ENCODE measurements at regions not wholly inside any gene's neighbourhood (a gene's known extent, or its start where the extent isn't known, plus 50 kb on each side); places are given as distances from the start of the nearest gene placed in this dataset.

DNA sequence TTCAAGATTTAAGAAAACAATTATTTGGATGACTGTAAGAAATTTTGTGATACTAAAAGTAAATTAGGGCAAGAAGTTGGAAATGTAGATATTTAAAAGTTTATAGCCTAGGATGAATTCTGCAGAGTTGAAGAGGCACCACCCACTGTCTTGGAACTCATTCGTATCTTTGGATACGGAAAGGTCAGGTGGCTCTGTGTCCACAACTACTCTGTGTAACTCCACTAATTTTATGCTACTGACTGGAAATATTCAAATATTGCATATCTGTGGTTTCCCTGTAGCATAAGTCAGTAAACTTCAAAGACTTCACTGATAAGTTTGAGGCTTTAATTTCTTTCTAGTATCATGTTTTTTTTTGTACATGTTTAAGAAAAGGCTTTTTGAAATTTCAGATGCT is 156.9 kb upstream of the RPRM start:
- Histone ChIP-seq H3K27ac (ENCODE audit: low read depth, low read length) (no peak overlapping the region), H4K20me1 (replicated peaks in 1 of 2; ENCODE audit: control insufficient read depth in 1 of 2, insufficient read depth in 2 of 2, low read length in 2 of 2) (no peaks in the 10 kb centered on the region), H4K5ac (ENCODE audit: insufficient read length, low read depth, low read length) (no peak overlapping the region), H4K8ac (ENCODE audit: extremely low read depth, insufficient read depth, low read length) (no peak overlapping the region), H3K27me3 (replicated peaks in 1 of 4; ENCODE audit: control insufficient read depth in 3 of 4, extremely low read depth in 1 of 4, insufficient read depth in 3 of 4, low read length in 3 of 4) (no peaks in the 10 kb centered on the region), H2BK5ac (ENCODE audit: low read depth, low read length) (no peak overlapping the region), H3K4ac (replicated peaks; ENCODE audit: insufficient read length, low read depth, low read length) (no peak overlapping the region), H3K36me3 (ENCODE audit: control insufficient read depth in 2 of 4, insufficient read depth in 4 of 4, low read length in 3 of 4) (no peaks in the 10 kb centered on the region), H2BK12ac (ENCODE audit: low read depth, low read length) (no peak overlapping the region), H2BK15ac (ENCODE audit: low read length) (no peak overlapping the region), H2AFZ (ENCODE audit: low read length) (no peak overlapping the region), H3K9ac (replicated peaks in 1 of 4; ENCODE audit: extremely low read depth in 1 of 4, low read depth in 3 of 4, low read length in 3 of 4) (no peak overlapping the region), H3K56ac (replicated peaks; ENCODE audit: insufficient read length, low read depth, low read length) (no peak overlapping the region), H3K14ac (ENCODE audit: insufficient read length) (no peak overlapping the region), H2BK120ac (replicated peaks; ENCODE audit: low read depth, low read length) (no peak overlapping the region), H4K91ac (replicated peaks; ENCODE audit: insufficient read length, low read length) (no peak overlapping the region), H3K9me3 (ENCODE audit: insufficient read depth in 2 of 2, low read depth in 1 of 2, low read length in 1 of 2) (no peaks in the 10 kb centered on the region), H3K23ac (ENCODE audit: insufficient read length) (no peak overlapping the region), H2AK5ac (ENCODE audit: low read depth, low read length) (no peak overlapping the region), H3K79me2 (ENCODE audit: control insufficient read depth in 1 of 2, insufficient read depth in 2 of 2, low read length in 2 of 2) (no peaks in the 10 kb centered on the region), H3K4me3 (ENCODE audit: extremely low read depth in 1 of 4, insufficient read depth in 2 of 4, low read depth in 3 of 4, low read length in 4 of 4) (no peak overlapping the region), H3K4me2 (ENCODE audit: insufficient read depth in 1 of 2, low read depth in 2 of 2, low read length in 2 of 2) (no peak overlapping the region), H3K18ac (ENCODE audit: extremely low read depth, low read length) (no peak overlapping the region), H3K4me1 (replicated peaks in 1 of 4; ENCODE audit: control insufficient read depth in 3 of 4, insufficient read depth in 4 of 4, low read length in 3 of 4) (no peaks in the 10 kb centered on the region), H3K79me1 (ENCODE audit: low read depth, low read length) (no peaks in the 10 kb centered on the region), H2BK20ac (ENCODE audit: low read length) (no peak overlapping the region), H3K23me2 (ENCODE audit: low read depth, low read length) (no peaks in the 10 kb centered on the region; the same call in 1 of the 2 replicates)
- WGBS, 2 experiments (ENCODE audit: extremely low coverage in 1 of 2, insufficient coverage in 1 of 2, insufficient read length in 1 of 2, insufficient replicate concordance in 2 of 2, low coverage in 1 of 2, low lambda C conversion rate in 2 of 2, missing lambda C conversion rate in 1 of 2) = 96% methylated on average over 2 of the region's 2 CpGs; no CpG with 5 or more reads in 1 of the 2 experiments
- DNase-seq (ENCODE audit: low read depth in 1 of 2, low spot score in 2 of 2) (no peak), FAIRE-seq (no peak)
- ChIA-PET POLR2A (ENCODE audit: partially characterized antibody) (no interaction called here), CTCF (ENCODE audit: partially characterized antibody) (no interaction called here)
- no peak for TF ChIP-seq POLR2AphosphoS5 (IDR thresholded peaks at IDR 0.05; ENCODE audit: low read depth, low read length)
- no peak for TF ChIP-seq ZNF274 (IDR thresholded peaks at IDR 0.05; ENCODE audit: borderline replicate concordance, extremely low read depth, low read length)
- TF ChIP-seq SIN3A (conservative IDR thresholded peaks at IDR 0.05 in 1 of 2, IDR thresholded peaks at IDR 0.05 in 1 of 2; ENCODE audit: low read depth in 1 of 2, low read length in 2 of 2) = no peak
- TF ChIP-seq POU5F1 (IDR thresholded peaks at IDR 0.05; ENCODE audit: low read depth, low read length) = no peak
- TF ChIP-seq CHD2 (IDR thresholded peaks at IDR 0.05; ENCODE audit: low read length) = no peak
- TF ChIP-seq RBBP5 (IDR thresholded peaks at IDR 0.05; ENCODE audit: borderline replicate concordance, low read depth, low read length) = no peak
- no peak for TF ChIP-seq RFX5 (IDR thresholded peaks at IDR 0.05; ENCODE audit: borderline replicate concordance, low read depth, low read length)
- no peak for TF ChIP-seq JUND (IDR thresholded peaks at IDR 0.05; ENCODE audit: low read length)
- no peak for TF ChIP-seq BRCA1 (IDR thresholded peaks at IDR 0.05; ENCODE audit: low read depth, low read length)
- no peak for TF ChIP-seq EGR1 (IDR thresholded peaks at IDR 0.05; ENCODE audit: borderline replicate concordance, low read depth, low read length)
- no peak for TF ChIP-seq EZH2 (IDR thresholded peaks at IDR 0.05; ENCODE audit: low read depth, low read length, severe bottlenecking)
- TF ChIP-seq JUN (IDR thresholded peaks at IDR 0.05; ENCODE audit: low read depth, low read length) = no peak
